Astrocyte (in vitro differentiated cells and primary cell): ENCODE measurements at regions not wholly inside any gene's neighbourhood (a gene's known extent, or its start where the extent isn't known, plus 50 kb on each side); places are given as distances from the start of the nearest gene placed in this dataset.
"Not testable (repeated sequence)": the region's sequence is repeated elsewhere in the genome, so short reads cannot be mapped to it uniquely, and the experiment has no call there.

Experiments used
- EZH2 ChIP-seq: IDR thresholded peaks from 2 replicates; pipeline ENCODE4 v1.6.1; 2012; ENCODE audit warnings: mild to moderate bottlenecking, low read length, inconsistent platforms; ENCODE audit not compliant: insufficient read depth
- TF ChIP-seq, protein P1 (sequence below): IDR thresholded peaks from 2 replicates; pipeline ENCODE4 v1.5.1; 2011; ENCODE audit warnings: low read depth, mild to moderate bottlenecking, inconsistent platforms, low read length, moderate library complexity; ENCODE audit not compliant: insufficient read depth

DNA sequence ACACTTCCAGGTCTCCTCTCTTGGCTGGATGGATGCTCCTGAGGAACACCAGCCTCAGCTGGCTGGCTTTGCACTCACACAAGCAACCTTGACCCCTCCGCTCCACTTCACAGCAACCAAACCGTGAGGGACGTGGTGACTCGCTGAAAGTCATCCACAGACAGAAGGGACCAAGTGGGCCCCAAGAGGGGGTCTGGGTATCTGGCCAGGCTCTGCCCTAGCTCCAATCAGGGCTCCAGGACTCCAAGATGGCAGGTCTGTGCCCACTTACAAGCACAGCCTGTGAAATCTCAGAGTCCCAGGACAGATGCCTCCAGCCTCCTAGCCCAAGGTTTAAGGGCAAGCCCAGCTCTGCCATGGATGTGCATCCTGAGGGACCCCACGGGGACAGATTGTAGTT, 74.2 kb downstream of the KCNJ18 start:
- TF ChIP-seq, protein P1, sequence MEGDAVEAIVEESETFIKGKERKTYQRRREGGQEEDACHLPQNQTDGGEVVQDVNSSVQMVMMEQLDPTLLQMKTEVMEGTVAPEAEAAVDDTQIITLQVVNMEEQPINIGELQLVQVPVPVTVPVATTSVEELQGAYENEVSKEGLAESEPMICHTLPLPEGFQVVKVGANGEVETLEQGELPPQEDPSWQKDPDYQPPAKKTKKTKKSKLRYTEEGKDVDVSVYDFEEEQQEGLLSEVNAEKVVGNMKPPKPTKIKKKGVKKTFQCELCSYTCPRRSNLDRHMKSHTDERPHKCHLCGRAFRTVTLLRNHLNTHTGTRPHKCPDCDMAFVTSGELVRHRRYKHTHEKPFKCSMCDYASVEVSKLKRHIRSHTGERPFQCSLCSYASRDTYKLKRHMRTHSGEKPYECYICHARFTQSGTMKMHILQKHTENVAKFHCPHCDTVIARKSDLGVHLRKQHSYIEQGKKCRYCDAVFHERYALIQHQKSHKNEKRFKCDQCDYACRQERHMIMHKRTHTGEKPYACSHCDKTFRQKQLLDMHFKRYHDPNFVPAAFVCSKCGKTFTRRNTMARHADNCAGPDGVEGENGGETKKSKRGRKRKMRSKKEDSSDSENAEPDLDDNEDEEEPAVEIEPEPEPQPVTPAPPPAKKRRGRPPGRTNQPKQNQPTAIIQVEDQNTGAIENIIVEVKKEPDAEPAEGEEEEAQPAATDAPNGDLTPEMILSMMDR = not testable (repeated sequence)
- not testable (repeated sequence) for TF ChIP-seq EZH2
